MM.1S (cell line): ENCODE measurements at regions not wholly inside any gene's neighbourhood (a gene's known extent, or its start where the extent isn't known, plus 50 kb on each side); places are given as distances from the start of the nearest gene placed in this dataset.

ENCODE experiments used
- CTCF ChIP-seq: fragments of 300-600 bp; sonication (generic); IDR thresholded peaks from 2 replicates; pipeline ENCODE4 v1.5.1; 2016; ENCODE audit warnings: antibody characterized with exemption, low read length, mixed read lengths
- EZH2 ChIP-seq: fragments of 300-600 bp; sonication (generic); optimal IDR thresholded peaks from 2 replicates; pipeline ENCODE3; 2017; ENCODE audit warnings: low read depth, mild to moderate bottlenecking, antibody characterized with exemption, low read length, mixed read lengths

GRCh38 chr4:122091397-122091796 is 60.7 kb upstream of the BLTP1 start:
- no peak for TF ChIP-seq CTCF
- no peak for TF ChIP-seq EZH2
